ENCODE measurements at regions not wholly inside any gene's neighbourhood (a gene's known extent, or its start where the extent isn't known, plus 50 kb on each side); places are given as distances from the start of the nearest gene placed in this dataset.
A peak's percentile ranks its signal among the peaks of the same experiment; 100 is the strongest.

- Histone ChIP-seq H3K27ac (ENCODE audit: low read depth in 1 of 2, low read length in 2 of 2) (peak overlapping the region; percentile 8 to 69), H3K9me3 (ENCODE audit: control insufficient read depth, low read length) (no peaks in the 10 kb centered on the region), H3K36me3 (ENCODE audit: control insufficient read depth in 1 of 2, insufficient read depth in 2 of 2, low read length in 1 of 2) (no peaks in the 10 kb centered on the region), H3K4me3 (ENCODE audit: low read length in 2 of 2) (no peak overlapping the region), H3K27me3 (ENCODE audit: control insufficient read depth in 1 of 2, insufficient read depth in 2 of 2, low read length in 1 of 2) (no peaks in the 10 kb centered on the region), H3K4me1 (ENCODE audit: control insufficient read depth in 1 of 2, insufficient read depth in 2 of 2, low read length in 2 of 2) (peaks cover 5 to 8% of the 10 kb centered on the region in 2 donors)
- 3 to 7% methylated on average over 7 of the region's 7 CpGs for WGBS, 2 donors
- intact Hi-C loops (cut with DNase I): no loop called here
- DNase-seq (peak; percentile 81 to 82), ATAC-seq (ENCODE audit: low FRiP score) (peak; percentile 67)
Observed at GRCh38 chr1:60989749-60990713, 92.3 kb upstream of the NFIA start.

GRCh38 chr1:60988891-60989290 lies 93.5 kb upstream of the NFIA start:
- WGBS, 2 donors: 40 to 44% methylated on average over 2 of the region's 2 CpGs
- H3K27me3 ChIP-seq (ENCODE audit: control insufficient read depth in 1 of 2, insufficient read depth in 2 of 2, low read length in 1 of 2): no peaks in the 10 kb centered on the region
- H3K9me3 ChIP-seq (ENCODE audit: control insufficient read depth, low read length): no peaks in the 10 kb centered on the region
- no peak for DNase-seq
- H3K4me1 ChIP-seq (ENCODE audit: control insufficient read depth in 1 of 2, insufficient read depth in 2 of 2, low read length in 2 of 2): peaks cover 5 to 11% of the 10 kb centered on the region in 2 donors
- H3K4me3 ChIP-seq (ENCODE audit: low read length in 2 of 2): no peak overlapping the region
- intact Hi-C loops (cut with DNase I): no loop called here
- ATAC-seq (ENCODE audit: low FRiP score): no peak
- no peaks in the 10 kb centered on the region for H3K36me3 ChIP-seq (ENCODE audit: control insufficient read depth in 1 of 2, insufficient read depth in 2 of 2, low read length in 1 of 2)
- H3K27ac ChIP-seq (ENCODE audit: low read depth in 1 of 2, low read length in 2 of 2): no peak overlapping the region

GRCh38 chr1:60987904-60988303 lies 94.5 kb upstream of the NFIA start:
- ATAC-seq (ENCODE audit: low FRiP score) (no peak), DNase-seq (no peak)
- no peak overlapping the region for H3K27ac ChIP-seq (ENCODE audit: low read depth in 1 of 2, low read length in 2 of 2)
- H3K36me3 ChIP-seq (ENCODE audit: control insufficient read depth in 1 of 2, insufficient read depth in 2 of 2, low read length in 1 of 2): no peaks in the 10 kb centered on the region
- H3K4me1 ChIP-seq (ENCODE audit: control insufficient read depth in 1 of 2, insufficient read depth in 2 of 2, low read length in 2 of 2): peaks cover 5 to 14% of the 10 kb centered on the region in 2 donors
- H3K4me3 ChIP-seq (ENCODE audit: low read length in 2 of 2): no peak overlapping the region
- H3K27me3 ChIP-seq (ENCODE audit: control insufficient read depth in 1 of 2, insufficient read depth in 2 of 2, low read length in 1 of 2): no peaks in the 10 kb centered on the region
- WGBS, 2 donors: 94% methylated on average over 3 of the region's 3 CpGs
- intact Hi-C loops (cut with DNase I): no loop called here
- no peaks in the 10 kb centered on the region for H3K9me3 ChIP-seq (ENCODE audit: control insufficient read depth, low read length)

- H3K9me3 ChIP-seq (ENCODE audit: control insufficient read depth, low read length): no peaks in the 10 kb centered on the region
- no peak overlapping the region for H3K4me3 ChIP-seq (ENCODE audit: low read length in 2 of 2)
- intact Hi-C loops (cut with DNase I): loop anchor here in 1 of 2 donors (5.0 kb wide), 1 partner anchor 468 kb away; no protein-coding TSS in a partner anchor
- ATAC-seq (ENCODE audit: low FRiP score) (peak; percentile 92), DNase-seq (peak; percentile 72 to 80)
- H3K36me3 ChIP-seq (ENCODE audit: control insufficient read depth in 1 of 2, insufficient read depth in 2 of 2, low read length in 1 of 2): no peaks in the 10 kb centered on the region
- peak overlapping the region; percentile 90 to 98 for H3K27ac ChIP-seq (ENCODE audit: low read depth in 1 of 2, low read length in 2 of 2)
- WGBS, 2 donors: 5 to 7% methylated on average over 7 of the region's 7 CpGs
- H3K27me3 ChIP-seq (ENCODE audit: control insufficient read depth in 1 of 2, insufficient read depth in 2 of 2, low read length in 1 of 2): no peaks in the 10 kb centered on the region
- H3K4me1 ChIP-seq (ENCODE audit: control insufficient read depth in 1 of 2, insufficient read depth in 2 of 2, low read length in 2 of 2): peaks cover 1 to 9% of the 10 kb centered on the region in 2 donors
Observed at GRCh38 chr1:60984062-60984799, 98.1 kb upstream of the NFIA start.

GRCh38 chr1:60983701-60984061 lies 98.7 kb upstream of the NFIA start:
- ATAC-seq (ENCODE audit: low FRiP score) (no peak), DNase-seq (no peak)
- no peaks in the 10 kb centered on the region for H3K27me3 ChIP-seq (ENCODE audit: control insufficient read depth in 1 of 2, insufficient read depth in 2 of 2, low read length in 1 of 2)
- no peaks in the 10 kb centered on the region for H3K36me3 ChIP-seq (ENCODE audit: control insufficient read depth in 1 of 2, insufficient read depth in 2 of 2, low read length in 1 of 2)
- H3K27ac ChIP-seq (ENCODE audit: low read depth in 1 of 2, low read length in 2 of 2): peak overlapping the region; percentile 87 to 98
- 8 to 12% methylated on average over 8 of the region's 8 CpGs for WGBS, 2 donors
- H3K4me3 ChIP-seq (ENCODE audit: low read length in 2 of 2): no peak overlapping the region
- intact Hi-C loops (cut with DNase I): loop anchor here in 1 of 2 donors (5.0 kb wide), 1 partner anchor 469 kb away; no protein-coding TSS in a partner anchor
- no peaks in the 10 kb centered on the region for H3K9me3 ChIP-seq (ENCODE audit: control insufficient read depth, low read length)
- peaks cover 1 to 9% of the 10 kb centered on the region in 2 donors for H3K4me1 ChIP-seq (ENCODE audit: control insufficient read depth in 1 of 2, insufficient read depth in 2 of 2, low read length in 2 of 2)

- ATAC-seq (ENCODE audit: low FRiP score) (no peak), DNase-seq (no peak)
- Histone ChIP-seq H3K4me1 (ENCODE audit: control insufficient read depth in 1 of 2, insufficient read depth in 2 of 2, low read length in 2 of 2) (peaks cover 1 to 9% of the 10 kb centered on the region in 2 donors), H3K4me3 (ENCODE audit: low read length in 2 of 2) (no peak overlapping the region), H3K36me3 (ENCODE audit: control insufficient read depth in 1 of 2, insufficient read depth in 2 of 2, low read length in 1 of 2) (no peaks in the 10 kb centered on the region), H3K9me3 (ENCODE audit: control insufficient read depth, low read length) (no peaks in the 10 kb centered on the region), H3K27ac (ENCODE audit: low read depth in 1 of 2, low read length in 2 of 2) (peak overlapping the region in 1 of 2 donors; percentile 87), H3K27me3 (ENCODE audit: control insufficient read depth in 1 of 2, insufficient read depth in 2 of 2, low read length in 1 of 2) (no peaks in the 10 kb centered on the region)
- 10 to 20% methylated on average over 1 of the region's 1 CpG for WGBS, 2 donors
- intact Hi-C loops (cut with DNase I): loop anchor here in 1 of 2 donors (5.0 kb wide), 1 partner anchor 470 kb away; no protein-coding TSS in a partner anchor
Observed at GRCh38 chr1:60982539-60982938, 99.8 kb upstream of the NFIA start.

GRCh38 chr1:60981357-60981756 lies 101.0 kb upstream of the NFIA start:
- no peaks in the 10 kb centered on the region for H3K27me3 ChIP-seq (ENCODE audit: control insufficient read depth in 1 of 2, insufficient read depth in 2 of 2, low read length in 1 of 2)
- 83 to 94% methylated on average over 1 of the region's 1 CpG for WGBS, 2 donors
- H3K27ac ChIP-seq (ENCODE audit: low read depth in 1 of 2, low read length in 2 of 2): peak overlapping the region in 1 of 2 donors; percentile 51
- DNase-seq: no peak
- H3K36me3 ChIP-seq (ENCODE audit: control insufficient read depth in 1 of 2, insufficient read depth in 2 of 2, low read length in 1 of 2): no peaks in the 10 kb centered on the region
- no peak for ATAC-seq (ENCODE audit: low FRiP score)
- intact Hi-C loops (cut with DNase I): loop anchor here in 1 of 2 donors (5.0 kb wide), 1 partner anchor 471 kb away; no protein-coding TSS in a partner anchor
- H3K9me3 ChIP-seq (ENCODE audit: control insufficient read depth, low read length): no peaks in the 10 kb centered on the region
- H3K4me1 ChIP-seq (ENCODE audit: control insufficient read depth in 1 of 2, insufficient read depth in 2 of 2, low read length in 2 of 2): peaks cover 1 to 9% of the 10 kb centered on the region in 2 donors
- H3K4me3 ChIP-seq (ENCODE audit: low read length in 2 of 2): no peak overlapping the region

GRCh38 chr1:60978421-60979357 lies 103.7 kb upstream of the NFIA start:
- WGBS, 2 donors: 51 to 55% methylated on average over 4 of the region's 4 CpGs
- H3K9me3 ChIP-seq (ENCODE audit: control insufficient read depth, low read length): no peaks in the 10 kb centered on the region
- H3K36me3 ChIP-seq (ENCODE audit: control insufficient read depth in 1 of 2, insufficient read depth in 2 of 2, low read length in 1 of 2): no peaks in the 10 kb centered on the region
- H3K27ac ChIP-seq (ENCODE audit: low read depth in 1 of 2, low read length in 2 of 2): peak overlapping the region; percentile 54 to 82
- peaks cover 1 to 13% of the 10 kb centered on the region in 2 donors for H3K4me1 ChIP-seq (ENCODE audit: control insufficient read depth in 1 of 2, insufficient read depth in 2 of 2, low read length in 2 of 2)
- peak; percentile 45 for ATAC-seq (ENCODE audit: low FRiP score)
- H3K27me3 ChIP-seq (ENCODE audit: control insufficient read depth in 1 of 2, insufficient read depth in 2 of 2, low read length in 1 of 2): no peaks in the 10 kb centered on the region
- H3K4me3 ChIP-seq (ENCODE audit: low read length in 2 of 2): no peak overlapping the region
- DNase-seq: peak in 1 of 2 donors; percentile 59
- intact Hi-C loops (cut with DNase I): loop anchor here (2.0 to 10.0 kb wide), 2 partner anchors 64 to 876 kb away; no protein-coding TSS in a partner anchor
